ENCODE measurements at regions not wholly inside any gene's neighbourhood (a gene's known extent, or its start where the extent isn't known, plus 50 kb on each side); places are given as distances from the start of the nearest gene placed in this dataset.
A peak's percentile ranks its signal among the peaks of the same experiment; 100 is the strongest.

DNA sequence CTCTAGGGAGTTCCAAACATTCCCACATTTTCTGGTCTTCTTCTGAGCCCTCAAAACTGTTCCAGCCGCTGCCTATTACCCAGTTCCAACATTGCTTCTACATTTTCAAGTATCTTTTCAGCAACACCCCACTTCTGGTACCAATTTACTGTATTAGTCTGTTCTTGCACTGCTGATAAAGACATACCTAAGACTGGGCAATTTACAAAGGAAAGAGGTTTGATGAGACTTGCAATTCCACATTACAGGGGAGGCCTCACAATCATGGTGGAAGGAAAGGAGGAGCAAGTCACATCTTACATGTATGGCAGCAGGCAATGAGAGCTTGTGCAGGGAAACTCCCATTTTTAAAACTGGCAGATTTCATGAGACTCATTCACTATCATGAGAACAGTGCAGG lies 629.1 kb upstream of the NR2F2 start:
- Histone ChIP-seq H3K27me3 (no peaks in the 10 kb centered on the region), H3K4me3 (no peak overlapping the region), H3K27ac (no peak overlapping the region), H3K4me1 (ENCODE audit: low read depth) (no peaks in the 10 kb centered on the region), H3K36me3 (no peaks in the 10 kb centered on the region), H3K9me3 (ENCODE audit: low read depth) (peaks cover 5% of the 10 kb centered on the region)
- no peak for DNase-seq (ENCODE audit: low read depth in 1 of 2, low spot score in 1 of 2)
- TF ChIP-seq, protein P1, sequence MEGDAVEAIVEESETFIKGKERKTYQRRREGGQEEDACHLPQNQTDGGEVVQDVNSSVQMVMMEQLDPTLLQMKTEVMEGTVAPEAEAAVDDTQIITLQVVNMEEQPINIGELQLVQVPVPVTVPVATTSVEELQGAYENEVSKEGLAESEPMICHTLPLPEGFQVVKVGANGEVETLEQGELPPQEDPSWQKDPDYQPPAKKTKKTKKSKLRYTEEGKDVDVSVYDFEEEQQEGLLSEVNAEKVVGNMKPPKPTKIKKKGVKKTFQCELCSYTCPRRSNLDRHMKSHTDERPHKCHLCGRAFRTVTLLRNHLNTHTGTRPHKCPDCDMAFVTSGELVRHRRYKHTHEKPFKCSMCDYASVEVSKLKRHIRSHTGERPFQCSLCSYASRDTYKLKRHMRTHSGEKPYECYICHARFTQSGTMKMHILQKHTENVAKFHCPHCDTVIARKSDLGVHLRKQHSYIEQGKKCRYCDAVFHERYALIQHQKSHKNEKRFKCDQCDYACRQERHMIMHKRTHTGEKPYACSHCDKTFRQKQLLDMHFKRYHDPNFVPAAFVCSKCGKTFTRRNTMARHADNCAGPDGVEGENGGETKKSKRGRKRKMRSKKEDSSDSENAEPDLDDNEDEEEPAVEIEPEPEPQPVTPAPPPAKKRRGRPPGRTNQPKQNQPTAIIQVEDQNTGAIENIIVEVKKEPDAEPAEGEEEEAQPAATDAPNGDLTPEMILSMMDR (IDR thresholded peaks at IDR 0.05; ENCODE audit: low read depth, low read length): no peak

DNA sequence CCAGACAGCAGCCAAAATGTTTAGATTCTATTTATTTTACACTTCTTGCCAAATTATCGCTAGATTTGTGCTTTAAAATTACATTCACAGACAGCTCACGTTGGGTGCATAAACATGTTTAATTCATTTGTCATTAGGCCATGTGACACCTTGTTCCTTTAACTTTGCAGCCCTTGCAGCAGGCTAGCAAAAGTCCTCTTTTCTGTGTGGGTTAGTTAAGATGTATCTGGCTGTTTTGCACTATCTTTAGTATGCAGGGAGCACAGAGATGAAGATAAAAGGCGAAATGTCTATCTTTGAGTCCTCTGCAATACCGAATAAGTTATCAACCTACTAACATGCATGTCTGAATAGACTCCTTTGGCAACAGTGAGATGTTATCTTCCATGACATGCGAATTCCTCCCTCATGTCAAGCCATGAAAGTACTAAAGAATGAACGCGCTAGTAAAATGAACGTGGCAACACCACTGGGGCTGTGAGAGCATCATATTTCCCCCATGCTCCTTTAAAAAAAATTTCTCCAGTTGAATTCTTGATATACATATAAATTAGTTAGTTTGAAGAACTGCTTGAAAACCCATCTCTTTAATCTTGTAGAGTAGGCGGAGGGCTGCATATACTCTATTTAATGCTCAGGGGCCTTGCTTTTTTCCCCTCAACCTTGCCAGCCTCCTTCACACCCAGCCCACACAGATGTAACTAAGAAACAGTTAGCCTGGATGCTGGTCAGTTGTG lies 620.4 kb upstream of the NR2F2 start:
- H3K27ac ChIP-seq: no peak overlapping the region
- DNase-seq (ENCODE audit: low read depth in 1 of 2, low spot score in 1 of 2): no peak
- TF ChIP-seq, protein P1 (IDR thresholded peaks at IDR 0.05; ENCODE audit: low read depth, low read length): no peak

DNA sequence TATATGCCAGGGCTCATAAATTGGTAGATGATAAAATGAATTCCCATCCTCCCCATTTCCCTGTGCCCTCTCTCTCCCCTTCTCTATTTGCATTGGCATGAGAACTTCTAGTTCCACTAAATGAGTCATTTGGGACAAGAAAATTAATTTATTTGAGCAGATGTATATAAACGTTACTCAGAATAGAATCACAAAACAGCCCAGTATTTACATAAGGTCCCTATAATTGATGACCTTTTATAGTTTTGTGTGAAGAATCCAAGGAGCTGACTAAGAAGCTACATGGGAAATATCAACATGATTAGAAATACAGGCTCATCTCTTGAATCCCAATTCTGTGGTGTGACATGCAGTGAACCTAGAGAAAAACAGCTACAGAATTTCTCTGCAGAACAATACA lies 617.7 kb upstream of the NR2F2 start:
- Histone ChIP-seq H3K36me3 (no peaks in the 10 kb centered on the region), H3K4me3 (no peak overlapping the region), H3K9me3 (ENCODE audit: low read depth) (no peaks in the 10 kb centered on the region), H3K4me1 (ENCODE audit: low read depth) (peaks cover 22% of the 10 kb centered on the region), H3K27me3 (no peaks in the 10 kb centered on the region), H3K27ac (no peak overlapping the region)
- TF ChIP-seq, protein P1 (IDR thresholded peaks at IDR 0.05; ENCODE audit: low read depth, low read length): no peak
- DNase-seq (ENCODE audit: low read depth in 1 of 2, low spot score in 1 of 2): no peak

More for the DNA sequence above, 620.4 kb upstream of the NR2F2 start:
- Histone ChIP-seq H3K9me3 (ENCODE audit: low read depth) (no peaks in the 10 kb centered on the region), H3K4me3 (no peak overlapping the region), H3K27me3 (no peaks in the 10 kb centered on the region), H3K4me1 (ENCODE audit: low read depth) (peaks cover 10% of the 10 kb centered on the region), H3K36me3 (no peaks in the 10 kb centered on the region)

DNA sequence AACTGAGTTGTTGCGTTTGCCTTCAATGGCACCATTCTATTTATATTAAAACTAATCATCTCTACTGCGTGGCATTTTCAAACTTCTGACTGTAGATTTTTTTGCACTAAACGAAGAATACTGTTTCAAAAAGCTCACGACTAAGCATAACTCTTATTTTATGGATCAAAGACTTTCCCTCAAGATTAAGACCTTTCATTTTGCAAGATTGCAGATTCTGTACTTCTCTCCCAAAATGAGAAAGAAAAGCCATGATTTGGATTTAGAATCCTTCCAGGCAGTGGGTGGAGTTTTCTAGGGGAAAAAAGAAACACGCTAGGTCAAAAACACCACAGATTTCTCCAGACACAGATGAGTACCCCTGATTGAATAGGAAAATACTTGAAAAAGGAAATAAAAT lies 617.2 kb upstream of the NR2F2 start:
- no peaks in the 10 kb centered on the region for H3K27me3 ChIP-seq
- H3K4me3 ChIP-seq: no peak overlapping the region
- H3K9me3 ChIP-seq (ENCODE audit: low read depth): no peaks in the 10 kb centered on the region
- DNase-seq (ENCODE audit: low read depth in 1 of 2, low spot score in 1 of 2): no peak
- H3K36me3 ChIP-seq: no peaks in the 10 kb centered on the region
- no peak overlapping the region for H3K27ac ChIP-seq
- TF ChIP-seq, protein P1 (IDR thresholded peaks at IDR 0.05; ENCODE audit: low read depth, low read length): no peak
- peaks cover 22% of the 10 kb centered on the region for H3K4me1 ChIP-seq (ENCODE audit: low read depth)

DNA sequence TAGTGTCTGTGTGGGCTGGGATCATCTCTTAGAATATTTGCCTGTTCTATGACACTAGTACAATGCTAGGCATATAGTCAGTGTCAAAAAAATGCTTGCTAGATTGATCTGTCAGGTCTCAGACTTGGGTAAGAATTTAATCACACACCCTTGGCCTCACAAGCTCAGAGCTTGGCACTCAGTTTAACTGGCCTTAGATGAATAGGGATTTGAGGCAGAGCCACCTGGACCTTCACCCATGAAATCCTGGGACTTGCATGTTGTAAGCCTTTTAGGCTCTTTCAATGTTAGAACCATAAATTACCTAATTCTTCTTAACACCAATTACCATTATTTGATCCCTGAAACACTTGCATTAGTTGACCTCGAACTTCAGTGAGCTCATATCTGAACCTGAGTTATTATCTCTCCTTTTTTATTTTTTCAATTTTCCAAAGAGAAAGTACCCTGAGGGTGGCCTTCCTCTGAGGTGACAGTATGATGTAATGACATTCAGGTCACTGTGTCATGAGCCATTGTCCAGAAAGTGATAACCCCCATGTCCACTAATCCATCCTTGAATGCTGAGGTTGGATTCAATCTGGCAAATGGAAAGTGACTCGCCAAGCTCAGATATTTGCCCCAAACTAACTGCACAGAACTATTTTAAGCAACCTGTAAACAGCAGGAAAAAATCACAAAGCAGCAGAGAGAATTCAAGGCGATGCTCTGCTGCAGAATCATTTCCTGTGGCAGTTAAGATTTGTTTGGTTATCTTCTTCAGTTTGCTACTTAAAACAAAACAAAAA lies 615.2 kb upstream of the NR2F2 start:
- Histone ChIP-seq H3K36me3 (no peaks in the 10 kb centered on the region), H3K9me3 (ENCODE audit: low read depth) (no peaks in the 10 kb centered on the region), H3K27me3 (no peaks in the 10 kb centered on the region), H3K4me1 (ENCODE audit: low read depth) (peaks cover 22% of the 10 kb centered on the region), H3K27ac (peak overlapping the region; percentile 15), H3K4me3 (no peak overlapping the region)
- DNase-seq (ENCODE audit: low read depth in 1 of 2, low spot score in 1 of 2): no peak
- TF ChIP-seq, protein P1 (IDR thresholded peaks at IDR 0.05; ENCODE audit: low read depth, low read length): no peak

Data from cardiac muscle cell (in vitro differentiated cells and primary cell).